H1 (cell line): ENCODE measurements at regions not wholly inside any gene's neighbourhood (a gene's known extent, or its start where the extent isn't known, plus 50 kb on each side); places are given as distances from the start of the nearest gene placed in this dataset.

ENCODE experiments used
- KDM5A ChIP-seq: fragments of 200-600 bp; IDR thresholded peaks from 2 replicates; pipeline ENCODE4 v1.7.1; 2012; ENCODE audit warnings: mild to moderate bottlenecking, low read length, inconsistent platforms, mixed read lengths
- TF ChIP-seq, protein P1 (sequence below), 3 experiments: IDR thresholded peaks; 1 replicate in 2 of 3; 2 replicates in 1 of 3; pipeline versions ENCODE4 v1.5.1 to v1.6.1; 2011; ENCODE audit warnings: low read length in 3 of 3, mild to moderate bottlenecking in 3 of 3, inconsistent platforms in 2 of 3, low read depth in 1 of 3, moderate library complexity in 1 of 3; ENCODE audit not compliant: insufficient read depth in 1 of 3; ENCODE audit errors: control extremely low read depth in 1 of 3

DNA sequence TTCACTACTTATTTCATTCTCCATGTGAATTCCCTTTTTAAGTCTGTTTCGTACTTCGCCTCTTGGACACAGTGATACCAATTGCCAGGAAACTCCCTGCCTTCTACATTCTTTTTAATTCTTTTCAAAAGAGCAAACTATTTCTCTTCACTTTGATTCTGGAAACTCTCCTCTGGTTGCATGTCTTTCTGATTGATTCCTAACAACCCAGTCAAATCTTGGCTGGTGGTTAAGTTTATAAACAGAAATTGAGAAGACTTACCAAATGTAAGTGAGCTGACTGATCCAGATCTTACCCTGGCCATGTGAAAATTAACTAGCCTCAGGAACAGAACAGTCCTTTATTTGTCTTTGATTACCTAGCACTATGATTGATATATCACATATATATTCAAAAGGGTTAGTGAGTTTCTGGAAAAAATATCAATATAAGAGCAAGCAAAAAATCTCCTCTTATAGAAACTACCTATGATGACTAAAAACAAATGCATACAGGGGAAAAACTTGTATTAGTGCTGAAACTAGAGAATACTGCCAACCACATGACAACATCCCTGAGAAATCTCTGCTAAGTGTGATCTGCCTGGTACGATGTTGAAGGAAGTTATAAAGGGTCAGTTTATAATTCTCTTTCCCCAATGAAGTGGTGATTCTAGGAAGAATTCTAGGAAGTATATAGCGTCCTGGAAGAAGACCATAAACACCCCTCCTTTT is 152.6 kb upstream of the HTR2A start:
- no peak for TF ChIP-seq KDM5A
- TF ChIP-seq, protein P1, sequence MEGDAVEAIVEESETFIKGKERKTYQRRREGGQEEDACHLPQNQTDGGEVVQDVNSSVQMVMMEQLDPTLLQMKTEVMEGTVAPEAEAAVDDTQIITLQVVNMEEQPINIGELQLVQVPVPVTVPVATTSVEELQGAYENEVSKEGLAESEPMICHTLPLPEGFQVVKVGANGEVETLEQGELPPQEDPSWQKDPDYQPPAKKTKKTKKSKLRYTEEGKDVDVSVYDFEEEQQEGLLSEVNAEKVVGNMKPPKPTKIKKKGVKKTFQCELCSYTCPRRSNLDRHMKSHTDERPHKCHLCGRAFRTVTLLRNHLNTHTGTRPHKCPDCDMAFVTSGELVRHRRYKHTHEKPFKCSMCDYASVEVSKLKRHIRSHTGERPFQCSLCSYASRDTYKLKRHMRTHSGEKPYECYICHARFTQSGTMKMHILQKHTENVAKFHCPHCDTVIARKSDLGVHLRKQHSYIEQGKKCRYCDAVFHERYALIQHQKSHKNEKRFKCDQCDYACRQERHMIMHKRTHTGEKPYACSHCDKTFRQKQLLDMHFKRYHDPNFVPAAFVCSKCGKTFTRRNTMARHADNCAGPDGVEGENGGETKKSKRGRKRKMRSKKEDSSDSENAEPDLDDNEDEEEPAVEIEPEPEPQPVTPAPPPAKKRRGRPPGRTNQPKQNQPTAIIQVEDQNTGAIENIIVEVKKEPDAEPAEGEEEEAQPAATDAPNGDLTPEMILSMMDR (IDR thresholded peaks at IDR 0.05; ENCODE audit: control extremely low read depth in 1 of 3, insufficient read depth in 1 of 3, low read depth in 1 of 3, low read length in 3 of 3): no peak
